Fibroblast of skin of abdomen (primary cell): ENCODE measurements at regions not wholly inside any gene's neighbourhood (a gene's known extent, or its start where the extent isn't known, plus 50 kb on each side); places are given as distances from the start of the nearest gene placed in this dataset.

Source experiments
- DNase-seq: peaks from one replicate; pipeline ENCODE4 v3.0.0-alpha.2; 2013

GRCh38 chr11:95508219-95508890, 277.4 kb upstream of the SESN3 start:
- no peak for DNase-seq

- DNase-seq, result no peak
These were observed 276.8 kb upstream of the SESN3 start for GRCh38 chr11:95507794-95508193.

GRCh38 chr11:95506777-95507176, 275.8 kb upstream of the SESN3 start:
- DNase-seq, result peak; percentile 91

GRCh38 chr11:95505927-95506426, 275.0 kb upstream of the SESN3 start:
- DNase-seq, result peak; percentile 88

- peak; percentile 75 for DNase-seq
These were observed 272.0 kb upstream of the SESN3 start for GRCh38 chr11:95503047-95503446.

- no peak for DNase-seq
These were observed 271.5 kb upstream of the SESN3 start for GRCh38 chr11:95502522-95502921.

GRCh38 chr11:95501761-95502266, 270.8 kb upstream of the SESN3 start:
- no peak for DNase-seq

- DNase-seq, result no peak
These were observed 269.5 kb upstream of the SESN3 start for GRCh38 chr11:95500466-95500865.

GRCh38 chr11:95499516-95500135, 268.6 kb upstream of the SESN3 start:
- peak; percentile 94 for DNase-seq

GRCh38 chr11:95498722-95499425, 267.9 kb upstream of the SESN3 start:
- DNase-seq, result peak; percentile 67

GRCh38 chr11:95496901-95497300, 265.9 kb upstream of the SESN3 start:
- no peak for DNase-seq

- no peak for DNase-seq
These were observed 264.7 kb upstream of the SESN3 start for GRCh38 chr11:95495706-95496105.

- DNase-seq, result no peak
These were observed 263.9 kb upstream of the SESN3 start for GRCh38 chr11:95494856-95495255.

- no peak for DNase-seq
These were observed 263.2 kb upstream of the SESN3 start for GRCh38 chr11:95494167-95494566.

- DNase-seq, result no peak
These were observed 259.6 kb upstream of the SESN3 start for GRCh38 chr11:95490625-95491024.

- no peak for DNase-seq
These were observed 256.9 kb upstream of the SESN3 start for GRCh38 chr11:95487938-95488337.

- DNase-seq, result no peak
These were observed 256.4 kb upstream of the SESN3 start for GRCh38 chr11:95487391-95487790.

- DNase-seq, result no peak
These were observed 256.0 kb upstream of the SESN3 start for GRCh38 chr11:95486979-95487378.

- DNase-seq, result no peak
These were observed 255.5 kb upstream of the SESN3 start for GRCh38 chr11:95486466-95486865.

- peak; percentile 86 for DNase-seq
These were observed 254.3 kb upstream of the SESN3 start for GRCh38 chr11:95485115-95485900.

GRCh38 chr11:95483339-95483738, 252.3 kb upstream of the SESN3 start:
- no peak for DNase-seq

GRCh38 chr11:95478003-95478402, 247.0 kb upstream of the SESN3 start:
- DNase-seq, result no peak

GRCh38 chr11:95469258-95469657, 238.3 kb upstream of the SESN3 start:
- DNase-seq, result peak; percentile 57
